Activated CD4-positive, alpha-beta T cell treated with anti-CD3 and anti-CD28 coated beads for 36 hours (primary cell): ENCODE measurements at regions not wholly inside any gene's neighbourhood (a gene's known extent, or its start where the extent isn't known, plus 50 kb on each side); places are given as distances from the start of the nearest gene placed in this dataset.

ENCODE experiments used
- ATAC-seq: fragments of 200-7000 bp; cut with Tn5 transposase; one replicate; pipeline ENCODE4 v1.10.0; 2021; ENCODE audit warnings: mild to moderate bottlenecking, moderate library complexity
- CTCF ChIA-PET: fragments of 350-600 bp; sonication (Branson Sonifier 250); formaldehyde crosslinking; loops from one replicate; lab custom pipeline; 2021; ENCODE audit warnings: antibody characterized with exemption; lab: Charles Lee
- POLR2A ChIA-PET: fragments of 350-600 bp; sonication (Branson Sonifier 250); formaldehyde crosslinking; loops from one replicate; lab custom pipeline; 2021; ENCODE audit warnings: antibody characterized with exemption, inconsistent platforms; lab: Charles Lee
- DNase-seq: peaks from one replicate; pipeline ENCODE4 v3.0.0-alpha.2; 2020
- H3K27ac Mint-ChIP-seq: one replicate; pipeline ENCODE4 v1.8.0; 2021; ENCODE audit warnings: mixed read lengths
- H3K27me3 Mint-ChIP-seq: one replicate; pipeline ENCODE4 v1.8.0; 2021; ENCODE audit warnings: mixed read lengths
- H3K36me3 Mint-ChIP-seq: one replicate; pipeline ENCODE4 v1.8.0; 2021; ENCODE audit warnings: low read depth, mixed read lengths
- H3K4me1 Mint-ChIP-seq: one replicate; pipeline ENCODE4 v1.8.0; 2021; ENCODE audit warnings: mixed read lengths
- H3K4me3 Mint-ChIP-seq: one replicate; pipeline ENCODE4 v1.8.0; 2021; ENCODE audit warnings: mild to moderate bottlenecking, moderate library complexity, mixed read lengths
- H3K9me3 Mint-ChIP-seq: one replicate; pipeline ENCODE4 v1.8.0; 2021; ENCODE audit warnings: low read depth, mixed read lengths
- intact Hi-C, 2 experiments: fragments of 100-400 bp; cut with DNase I in 1 of 2; cut with micrococcal nuclease in 1 of 2; formaldehyde crosslinking; loops; one replicate each; pipeline versions ENCODE4 v1.14.2 to v1.15.1; 2022 to 2024; cut with DNase I, micrococcal nuclease

DNA sequence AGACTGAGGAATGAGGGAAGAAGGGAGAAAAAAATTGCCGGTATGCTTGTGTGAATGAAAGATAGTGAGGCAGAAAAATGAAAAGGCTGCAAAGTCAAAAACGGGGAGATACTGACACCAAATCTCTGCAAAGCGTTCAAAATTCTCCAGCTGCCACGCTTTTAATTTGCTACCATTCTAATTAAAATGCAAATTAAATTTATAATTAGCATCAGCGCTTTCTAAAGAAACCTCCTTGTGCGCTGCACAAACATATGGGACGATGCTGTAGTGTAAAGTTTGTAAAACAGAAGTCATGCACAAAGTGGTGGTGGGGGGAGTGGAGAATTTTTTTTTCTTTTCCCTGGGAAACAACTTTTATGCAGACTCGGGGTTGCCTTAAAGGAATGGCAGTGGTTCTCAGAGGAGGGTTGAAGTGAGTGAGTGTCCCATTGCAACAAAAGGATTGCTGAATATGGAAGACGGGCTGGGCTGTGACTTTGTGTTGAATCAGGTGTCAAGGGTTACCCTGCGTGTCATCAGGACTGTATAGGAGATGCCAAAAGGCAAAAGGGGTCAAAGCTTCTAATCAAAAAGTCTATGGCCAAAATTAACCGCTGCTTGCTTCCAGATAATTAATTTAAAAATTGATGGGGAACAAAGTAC lies 472.2 kb downstream of the NR2F2 start:
- H3K9me3 Mint-ChIP-seq: peaks cover 5% of the 10 kb centered on the region
- no peaks in the 10 kb centered on the region for H3K4me1 Mint-ChIP-seq
- no peak overlapping the region for H3K4me3 Mint-ChIP-seq
- DNase-seq (no peak), ATAC-seq (no peak)
- ChIA-PET CTCF (no interaction called here), POLR2A (no interaction called here)
- no peaks in the 10 kb centered on the region for H3K27me3 Mint-ChIP-seq
- intact Hi-C loops: no loop called here
- H3K36me3 Mint-ChIP-seq: no peaks in the 10 kb centered on the region
- no peak overlapping the region for H3K27ac Mint-ChIP-seq

DNA sequence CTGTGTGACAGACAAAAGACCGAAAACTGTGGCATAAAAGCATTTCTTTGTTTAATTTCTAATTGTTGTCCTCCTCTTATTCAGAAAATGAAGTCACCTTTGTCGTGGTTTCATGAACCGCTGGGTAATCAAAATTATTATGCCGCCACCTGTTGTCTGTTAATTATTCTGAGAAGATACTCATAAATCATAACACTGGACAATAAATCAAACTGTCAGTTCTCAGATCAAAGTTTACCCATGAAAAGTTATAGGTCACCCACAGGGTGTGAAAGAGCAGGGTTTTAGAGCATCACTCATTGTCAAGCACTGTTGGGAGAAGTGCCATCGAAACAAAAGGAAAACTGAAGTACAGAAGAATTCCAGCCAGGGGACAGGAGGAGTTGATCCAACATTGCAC lies 474.3 kb downstream of the NR2F2 start:
- H3K36me3 Mint-ChIP-seq: no peaks in the 10 kb centered on the region
- POLR2A ChIA-PET: no interaction called here

DNA sequence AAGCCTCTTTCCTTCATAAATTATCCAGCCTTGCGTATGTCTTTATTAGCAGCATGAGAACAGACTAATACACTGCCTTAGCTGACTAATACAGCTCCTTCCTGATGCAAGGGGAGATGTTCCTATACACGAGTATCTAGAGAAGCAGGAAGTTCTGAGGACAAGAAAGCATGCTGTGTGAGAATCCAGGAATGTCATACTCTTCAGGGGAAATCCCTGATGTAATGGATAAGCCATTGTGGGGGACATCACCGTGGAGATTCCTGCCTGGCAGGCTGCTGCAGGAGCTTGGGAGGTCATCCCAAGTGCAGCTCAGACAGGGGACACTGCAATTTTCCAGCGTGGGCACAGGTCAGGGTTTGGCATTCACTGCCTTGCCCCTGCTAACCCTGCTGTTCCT lies 476.9 kb downstream of the NR2F2 start:
- DNase-seq (no peak), ATAC-seq (no peak)
- Mint-ChIP-seq H3K4me3 (no peak overlapping the region), H3K27ac (no peak overlapping the region), H3K36me3 (no peaks in the 10 kb centered on the region), H3K27me3 (no peaks in the 10 kb centered on the region), H3K4me1 (no peaks in the 10 kb centered on the region), H3K9me3 (peaks cover 4% of the 10 kb centered on the region)
- POLR2A ChIA-PET: no interaction called here
- intact Hi-C loops: no loop called here
- CTCF ChIA-PET: no interaction called here

More for the DNA sequence above, 474.3 kb downstream of the NR2F2 start:
- Mint-ChIP-seq H3K27ac (no peak overlapping the region), H3K9me3 (peaks cover 6% of the 10 kb centered on the region), H3K4me1 (no peaks in the 10 kb centered on the region), H3K27me3 (no peaks in the 10 kb centered on the region), H3K4me3 (no peak overlapping the region)
- CTCF ChIA-PET: no interaction called here
- ATAC-seq (no peak), DNase-seq (no peak)
- intact Hi-C loops: no loop called here

DNA sequence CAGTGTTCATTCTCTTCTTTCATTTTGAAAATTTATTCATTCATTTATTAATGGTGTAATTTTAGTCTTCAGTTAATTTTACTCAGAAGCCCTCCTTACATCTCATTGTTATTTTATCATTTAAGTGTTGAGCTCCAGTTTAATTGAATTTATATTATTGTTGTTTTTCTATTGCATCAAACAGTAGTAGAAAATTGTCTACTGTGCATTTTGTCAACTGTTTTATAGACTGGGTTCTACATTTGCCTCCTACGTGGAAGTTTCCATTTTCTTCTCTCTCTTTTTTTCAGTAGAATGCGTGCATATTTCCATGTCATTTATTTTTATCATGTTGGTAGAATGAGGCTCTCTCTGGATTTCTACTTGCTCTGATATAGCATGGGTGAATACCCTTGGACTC lies 487.4 kb downstream of the NR2F2 start:
- Mint-ChIP-seq H3K4me1 (no peaks in the 10 kb centered on the region), H3K27me3 (peaks cover 2% of the 10 kb centered on the region), H3K27ac (no peak overlapping the region), H3K9me3 (peaks cover 2% of the 10 kb centered on the region), H3K4me3 (no peak overlapping the region), H3K36me3 (no peaks in the 10 kb centered on the region)
- DNase-seq (no peak), ATAC-seq (no peak)
- ChIA-PET POLR2A (no interaction called here), CTCF (no interaction called here)
- intact Hi-C loops: no loop called here

DNA sequence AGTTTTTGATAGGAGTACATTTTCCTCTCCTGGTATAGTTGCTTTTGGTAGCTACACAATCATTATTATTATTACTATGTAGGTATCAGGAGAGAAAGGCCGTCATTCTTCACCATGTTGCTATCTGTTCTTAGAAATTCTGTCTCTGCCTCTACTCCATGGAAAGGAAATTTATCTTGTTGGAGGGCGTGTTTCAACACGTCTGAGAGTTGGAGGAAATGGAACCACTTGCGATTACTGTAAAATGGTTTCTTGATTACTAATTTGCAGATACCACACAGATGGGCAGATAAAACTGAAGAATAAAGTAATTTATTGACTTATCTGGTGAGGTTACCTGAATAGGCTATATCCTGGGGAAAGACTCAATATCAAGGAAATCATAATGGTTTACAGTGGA lies 488.4 kb downstream of the NR2F2 start:
- Mint-ChIP-seq H3K27ac (no peak overlapping the region), H3K4me1 (no peaks in the 10 kb centered on the region), H3K4me3 (no peak overlapping the region), H3K27me3 (peaks cover 2% of the 10 kb centered on the region), H3K36me3 (no peaks in the 10 kb centered on the region), H3K9me3 (peaks cover 2% of the 10 kb centered on the region)
- intact Hi-C loops: no loop called here
- no peak for ATAC-seq
- no peak for DNase-seq
- ChIA-PET CTCF (no interaction called here), POLR2A (no interaction called here)

DNA sequence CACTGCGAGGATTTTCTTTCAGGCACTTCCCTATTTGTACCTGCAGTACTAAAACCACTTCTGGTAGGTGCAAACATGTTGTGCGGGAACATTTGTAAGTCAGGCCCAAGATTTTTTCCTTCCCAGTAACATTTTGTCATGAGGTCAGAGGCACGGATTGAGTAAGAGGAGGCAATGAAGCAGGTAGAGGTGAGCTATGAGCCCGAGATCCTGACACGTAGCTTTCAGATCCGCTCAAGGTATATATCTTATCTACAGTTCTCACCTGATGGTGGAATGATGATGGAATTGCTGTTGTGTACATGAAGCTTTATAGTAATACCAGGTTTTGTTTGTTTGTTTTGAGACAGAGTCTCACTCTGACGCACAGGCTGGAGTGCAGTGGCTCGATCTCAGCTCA lies 497.5 kb downstream of the NR2F2 start:
- ATAC-seq (no peak), DNase-seq (no peak)
- H3K4me3 Mint-ChIP-seq: no peak overlapping the region
- H3K9me3 Mint-ChIP-seq: no peaks in the 10 kb centered on the region
- no peaks in the 10 kb centered on the region for H3K36me3 Mint-ChIP-seq
- no peaks in the 10 kb centered on the region for H3K27me3 Mint-ChIP-seq
- intact Hi-C loops: no loop called here
- no peak overlapping the region for H3K27ac Mint-ChIP-seq
- H3K4me1 Mint-ChIP-seq: no peaks in the 10 kb centered on the region
- ChIA-PET CTCF (no interaction called here), POLR2A (no interaction called here)

DNA sequence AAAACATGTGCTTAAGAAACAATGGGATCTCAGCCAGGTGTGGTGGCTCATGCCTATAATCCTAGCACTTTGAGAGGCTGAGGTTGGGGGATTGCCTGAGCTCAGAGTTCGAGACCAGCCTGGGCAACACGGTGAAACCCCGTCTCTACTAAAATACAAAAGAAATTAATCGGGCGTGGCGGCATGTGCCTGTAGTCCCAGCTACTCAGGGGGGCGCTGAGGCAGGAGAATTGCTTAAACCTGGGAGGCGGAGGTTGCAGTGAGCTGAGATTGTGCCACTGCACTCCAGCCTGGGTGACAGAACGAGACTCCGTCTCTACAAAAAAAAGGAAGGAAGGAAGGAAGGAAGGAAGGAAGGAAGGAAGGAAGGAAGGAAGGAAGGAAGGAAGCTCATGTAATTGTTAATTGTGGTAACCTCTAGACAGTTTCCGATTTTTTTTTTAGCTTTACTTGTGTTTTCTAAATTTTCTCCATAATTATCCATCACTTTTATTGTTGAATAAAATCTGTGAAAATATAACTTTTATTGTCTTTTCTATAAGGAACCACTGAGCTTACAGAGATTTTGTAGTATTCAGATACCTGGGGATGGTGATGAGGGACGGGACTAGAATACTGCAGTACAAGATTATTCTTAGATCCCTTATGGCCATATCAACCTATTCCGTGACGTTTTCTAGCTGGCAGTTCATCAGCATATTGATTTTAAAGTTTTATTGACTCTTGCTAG lies 506.9 kb downstream of the NR2F2 start:
- Mint-ChIP-seq H3K4me3 (no peak overlapping the region), H3K27me3 (no peaks in the 10 kb centered on the region), H3K9me3 (peaks cover 18% of the 10 kb centered on the region), H3K4me1 (no peaks in the 10 kb centered on the region), H3K27ac (no peak overlapping the region), H3K36me3 (no peaks in the 10 kb centered on the region)
- CTCF ChIA-PET: no interaction called here
- DNase-seq: no peak
- no peak for ATAC-seq
- intact Hi-C loops: no loop called here
- POLR2A ChIA-PET: no interaction called here

DNA sequence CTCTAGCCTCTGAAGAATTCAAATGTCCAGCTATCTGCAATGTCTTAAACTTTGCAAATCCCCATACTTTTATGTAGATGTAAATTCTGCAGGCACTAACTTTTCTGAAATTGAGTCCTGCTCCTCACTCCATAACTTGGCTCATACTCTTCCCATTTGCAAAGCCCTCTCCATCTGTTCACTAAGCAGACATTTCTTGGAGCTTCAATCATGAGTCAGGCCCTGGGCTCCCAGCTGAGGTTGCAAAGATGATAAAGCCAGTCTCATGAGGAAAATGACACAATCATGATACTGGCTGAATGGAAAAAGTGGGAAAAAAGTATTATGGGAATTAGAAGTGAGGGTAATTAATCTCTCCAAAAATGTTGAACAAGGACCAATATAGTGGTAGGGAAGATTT lies 507.6 kb downstream of the NR2F2 start:
- intact Hi-C loops: no loop called here
- Mint-ChIP-seq H3K27me3 (no peaks in the 10 kb centered on the region), H3K4me3 (no peak overlapping the region), H3K36me3 (no peaks in the 10 kb centered on the region), H3K9me3 (peaks cover 20% of the 10 kb centered on the region), H3K4me1 (no peaks in the 10 kb centered on the region), H3K27ac (no peak overlapping the region)
- no peak for ATAC-seq
- POLR2A ChIA-PET: no interaction called here
- DNase-seq: no peak
- CTCF ChIA-PET: no interaction called here

DNA sequence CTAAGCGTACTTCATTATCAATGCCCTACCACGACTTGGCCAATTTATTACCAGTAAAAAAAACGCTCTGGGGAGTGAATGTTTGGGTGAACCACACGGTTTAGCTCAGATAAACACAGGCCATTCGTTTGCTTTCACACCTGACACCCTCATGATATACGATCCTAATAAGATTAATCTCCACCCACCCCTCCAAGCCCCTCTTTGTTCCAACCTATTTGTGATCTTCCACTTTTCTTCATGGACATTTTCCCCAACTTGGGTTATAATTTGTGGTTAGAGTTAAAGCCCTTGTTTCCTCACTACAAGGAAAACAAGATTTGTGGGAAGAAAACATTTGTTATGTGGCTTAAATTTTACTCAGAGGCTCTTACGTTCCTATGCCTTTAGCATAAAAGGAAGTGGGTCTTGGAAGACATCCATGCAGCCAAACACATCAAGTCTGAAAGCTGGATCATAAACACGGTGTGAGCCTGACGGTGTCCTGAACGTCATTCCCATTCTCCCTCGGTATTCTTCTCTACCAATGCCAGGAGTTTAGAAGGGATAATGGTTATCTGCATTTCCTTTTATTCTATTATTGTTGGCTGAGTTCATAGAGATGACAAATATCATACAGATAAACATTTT lies 518.9 kb downstream of the NR2F2 start:
- CTCF ChIA-PET: interaction anchor here (0.6 kb wide), 1 partner anchor 626 kb away, joined by 3 read pairs; no protein-coding TSS in a partner anchor
- Mint-ChIP-seq H3K27ac (no peak overlapping the region), H3K4me3 (no peak overlapping the region), H3K27me3 (peaks cover 2% of the 10 kb centered on the region), H3K36me3 (no peaks in the 10 kb centered on the region), H3K9me3 (peaks cover 23% of the 10 kb centered on the region), H3K4me1 (no peaks in the 10 kb centered on the region)
- intact Hi-C loops: no loop called here
- ATAC-seq: no peak
- POLR2A ChIA-PET: no interaction called here
- DNase-seq: no peak

DNA sequence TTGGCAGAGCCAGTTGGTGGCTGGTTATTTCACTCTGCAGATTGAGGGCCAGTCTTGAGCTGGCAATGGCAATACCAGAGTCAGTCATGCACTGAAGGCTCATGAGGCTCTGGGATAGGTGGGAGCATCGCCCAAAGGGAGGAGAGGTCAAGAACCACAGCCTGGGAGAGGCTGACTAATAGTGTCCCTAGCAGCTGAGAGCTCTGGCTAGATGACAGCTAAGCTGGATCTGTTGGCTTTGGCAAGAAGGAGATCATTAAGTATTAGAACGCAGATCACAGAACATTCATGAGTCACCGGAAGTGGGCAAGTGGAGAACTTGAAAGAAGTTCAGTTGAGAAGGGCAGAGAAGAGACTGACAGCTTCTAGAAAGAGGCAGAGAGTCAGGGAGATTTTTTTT lies 521.1 kb downstream of the NR2F2 start:
- H3K4me3 Mint-ChIP-seq: no peak overlapping the region
- intact Hi-C loops: no loop called here
- H3K27ac Mint-ChIP-seq: no peak overlapping the region
- POLR2A ChIA-PET: no interaction called here
- peaks cover 14% of the 10 kb centered on the region for H3K9me3 Mint-ChIP-seq
- H3K36me3 Mint-ChIP-seq: no peaks in the 10 kb centered on the region
- CTCF ChIA-PET: no interaction called here
- ATAC-seq: no peak
- peaks cover 2% of the 10 kb centered on the region for H3K27me3 Mint-ChIP-seq
- DNase-seq: no peak
- H3K4me1 Mint-ChIP-seq: no peaks in the 10 kb centered on the region

DNA sequence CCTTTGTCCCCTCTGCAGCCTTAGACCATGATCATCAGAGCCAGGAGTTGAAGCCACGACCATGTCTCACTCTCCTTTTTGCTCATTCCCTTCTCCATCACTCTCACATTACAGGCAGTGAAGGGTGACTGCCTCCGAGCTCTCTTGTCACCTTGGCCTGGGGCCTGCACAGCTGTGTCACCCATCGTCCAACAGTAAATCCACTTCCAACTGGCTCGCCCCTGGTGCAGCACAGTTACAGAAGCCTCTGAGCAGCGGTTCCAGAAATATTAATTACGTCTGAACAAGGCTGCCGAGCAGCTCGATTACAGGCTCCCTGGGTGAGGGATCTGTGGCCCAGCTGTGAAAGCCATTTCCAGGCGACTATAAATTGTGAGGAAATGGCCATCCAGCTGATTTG lies 528.2 kb downstream of the NR2F2 start:
- Mint-ChIP-seq H3K36me3 (no peaks in the 10 kb centered on the region), H3K4me1 (no peaks in the 10 kb centered on the region), H3K27ac (no peak overlapping the region), H3K27me3 (no peaks in the 10 kb centered on the region), H3K9me3 (peaks cover 3% of the 10 kb centered on the region), H3K4me3 (no peak overlapping the region)
- ChIA-PET POLR2A (no interaction called here), CTCF (no interaction called here)
- ATAC-seq: no peak
- intact Hi-C loops: no loop called here
- DNase-seq: no peak

DNA sequence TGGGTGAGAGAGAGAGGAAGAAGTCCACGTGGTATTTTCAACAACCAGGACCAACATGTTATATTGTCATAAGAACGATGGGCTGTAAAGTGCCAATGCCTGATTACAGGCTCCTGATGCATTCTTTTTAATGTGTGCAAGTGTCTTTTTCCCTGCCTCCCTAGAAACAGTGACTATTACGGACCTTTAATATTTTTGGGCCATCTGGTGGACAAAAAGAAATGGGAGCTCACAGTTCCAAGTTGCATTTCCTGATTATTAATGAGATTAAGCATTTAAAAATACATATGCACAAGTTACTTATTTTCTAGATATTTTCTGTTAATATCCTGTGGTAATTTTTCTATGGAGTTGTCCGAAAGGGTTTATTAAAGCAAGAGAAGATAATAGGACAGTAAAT lies 530.2 kb downstream of the NR2F2 start:
- ATAC-seq (no peak), DNase-seq (no peak)
- intact Hi-C loops: no loop called here
- CTCF ChIA-PET: no interaction called here
- no peak overlapping the region for H3K4me3 Mint-ChIP-seq
- POLR2A ChIA-PET: no interaction called here
- no peaks in the 10 kb centered on the region for H3K4me1 Mint-ChIP-seq
- no peaks in the 10 kb centered on the region for H3K27me3 Mint-ChIP-seq
- H3K27ac Mint-ChIP-seq: no peak overlapping the region
- peaks cover 5% of the 10 kb centered on the region for H3K9me3 Mint-ChIP-seq
- H3K36me3 Mint-ChIP-seq: no peaks in the 10 kb centered on the region
